Neural crest cell (in vitro differentiated cells): ENCODE measurements at regions not wholly inside any gene's neighbourhood (a gene's known extent, or its start where the extent isn't known, plus 50 kb on each side); places are given as distances from the start of the nearest gene placed in this dataset.

Source experiments
- DNase-seq: peaks from one replicate; pipeline ENCODE4 v3.0.0; 2021; ENCODE audit warnings: low read depth, mixed read lengths, low spot score
- H3K27ac Mint-ChIP-seq: one replicate; pipeline ENCODE4 v1.8.0; 2021; ENCODE audit warnings: mild to moderate bottlenecking, mixed read lengths; ENCODE audit not compliant: unreplicated experiment
- H3K27me3 Mint-ChIP-seq: 2 replicates; pipeline ENCODE4 v1.8.0; 2021; ENCODE audit warnings: low read depth, mild to moderate bottlenecking, mixed read lengths
- H3K36me3 Mint-ChIP-seq: 2 replicates; pipeline ENCODE4 v1.8.0; 2021; ENCODE audit warnings: low read depth, mild to moderate bottlenecking, mixed read lengths
- H3K4me1 Mint-ChIP-seq: 2 replicates; pipeline ENCODE4 v1.8.0; 2021; ENCODE audit warnings: mixed read lengths
- H3K4me3 Mint-ChIP-seq: one replicate; pipeline ENCODE4 v1.8.0; 2021; ENCODE audit warnings: mild to moderate bottlenecking, mixed read lengths
- H3K9me3 Mint-ChIP-seq: 2 replicates; pipeline ENCODE4 v1.8.0; 2021; ENCODE audit warnings: mixed read lengths
- TF ChIP-seq, protein P1 (sequence below): fragments of 200-600 bp; sonication (generic); conservative IDR thresholded peaks from 2 replicates; pipeline ENCODE4 v1.5.0; 2021; ENCODE audit warnings: antibody characterized with exemption, mild to moderate bottlenecking

DNA sequence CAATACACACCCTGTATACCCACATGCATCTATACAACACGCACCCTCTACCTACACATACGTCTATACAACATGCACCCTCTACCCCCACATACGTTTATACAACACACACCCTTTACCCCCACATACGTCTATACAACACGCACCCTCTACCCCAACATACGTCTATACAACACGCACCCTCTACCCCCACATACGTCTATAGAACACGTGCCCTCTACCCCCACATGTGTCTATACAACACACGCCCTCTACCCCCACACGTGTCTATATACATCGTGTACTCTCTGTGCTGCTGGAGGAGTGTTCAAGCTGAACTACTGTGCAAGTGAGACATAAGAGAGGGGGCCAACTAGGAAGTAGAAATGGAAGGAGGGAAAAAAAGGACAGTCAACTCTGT is 621.7 kb upstream of the HS6ST1 start:
- TF ChIP-seq, protein P1, sequence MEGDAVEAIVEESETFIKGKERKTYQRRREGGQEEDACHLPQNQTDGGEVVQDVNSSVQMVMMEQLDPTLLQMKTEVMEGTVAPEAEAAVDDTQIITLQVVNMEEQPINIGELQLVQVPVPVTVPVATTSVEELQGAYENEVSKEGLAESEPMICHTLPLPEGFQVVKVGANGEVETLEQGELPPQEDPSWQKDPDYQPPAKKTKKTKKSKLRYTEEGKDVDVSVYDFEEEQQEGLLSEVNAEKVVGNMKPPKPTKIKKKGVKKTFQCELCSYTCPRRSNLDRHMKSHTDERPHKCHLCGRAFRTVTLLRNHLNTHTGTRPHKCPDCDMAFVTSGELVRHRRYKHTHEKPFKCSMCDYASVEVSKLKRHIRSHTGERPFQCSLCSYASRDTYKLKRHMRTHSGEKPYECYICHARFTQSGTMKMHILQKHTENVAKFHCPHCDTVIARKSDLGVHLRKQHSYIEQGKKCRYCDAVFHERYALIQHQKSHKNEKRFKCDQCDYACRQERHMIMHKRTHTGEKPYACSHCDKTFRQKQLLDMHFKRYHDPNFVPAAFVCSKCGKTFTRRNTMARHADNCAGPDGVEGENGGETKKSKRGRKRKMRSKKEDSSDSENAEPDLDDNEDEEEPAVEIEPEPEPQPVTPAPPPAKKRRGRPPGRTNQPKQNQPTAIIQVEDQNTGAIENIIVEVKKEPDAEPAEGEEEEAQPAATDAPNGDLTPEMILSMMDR, result no peak

GRCh38 chr2:128941751-128942150 is 623.1 kb upstream of the HS6ST1 start:
- TF ChIP-seq, protein P1, result no peak
- Mint-ChIP-seq H3K36me3 (peaks cover 4% of the 10 kb centered on the region), H3K27ac (peak overlapping the region; percentile 35), H3K27me3 (peaks cover 4% of the 10 kb centered on the region), H3K4me3 (no peak overlapping the region), H3K4me1 (no peaks in the 10 kb centered on the region), H3K9me3 (peaks cover 5% of the 10 kb centered on the region)
- no peak for DNase-seq

More for the DNA sequence above, 621.7 kb upstream of the HS6ST1 start:
- no peak overlapping the region for H3K27ac Mint-ChIP-seq
- no peaks in the 10 kb centered on the region for H3K27me3 Mint-ChIP-seq
- DNase-seq, result no peak
- H3K36me3 Mint-ChIP-seq, result no peaks in the 10 kb centered on the region
- H3K4me1 Mint-ChIP-seq, result no peaks in the 10 kb centered on the region
- H3K9me3 Mint-ChIP-seq, result peaks cover 5% of the 10 kb centered on the region
- no peak overlapping the region for H3K4me3 Mint-ChIP-seq

DNA sequence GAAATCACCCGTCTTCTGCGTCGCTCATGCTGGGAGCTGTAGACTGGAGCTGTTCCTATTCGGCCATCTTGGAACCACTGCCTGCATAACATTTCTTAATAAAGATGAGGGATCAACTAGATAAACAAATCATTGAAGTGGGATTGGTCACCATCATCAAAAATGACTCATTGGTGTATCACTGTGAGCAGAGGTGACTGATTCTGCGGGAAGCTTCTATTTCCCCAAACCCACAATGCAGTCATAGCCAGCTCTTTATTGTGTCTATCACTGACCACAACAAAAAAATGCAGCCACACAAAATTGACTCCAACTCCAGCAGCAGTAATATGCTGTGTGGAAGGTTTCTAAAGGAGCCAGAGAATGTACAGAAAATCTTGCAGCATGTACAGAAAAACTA is 630.7 kb upstream of the HS6ST1 start:
- Mint-ChIP-seq H3K27ac (no peak overlapping the region), H3K4me3 (no peak overlapping the region), H3K36me3 (peaks cover 10% of the 10 kb centered on the region), H3K9me3 (peaks cover 3% of the 10 kb centered on the region), H3K27me3 (peaks cover 16% of the 10 kb centered on the region), H3K4me1 (no peaks in the 10 kb centered on the region)
- TF ChIP-seq, protein P1, result no peak
- no peak for DNase-seq

DNA sequence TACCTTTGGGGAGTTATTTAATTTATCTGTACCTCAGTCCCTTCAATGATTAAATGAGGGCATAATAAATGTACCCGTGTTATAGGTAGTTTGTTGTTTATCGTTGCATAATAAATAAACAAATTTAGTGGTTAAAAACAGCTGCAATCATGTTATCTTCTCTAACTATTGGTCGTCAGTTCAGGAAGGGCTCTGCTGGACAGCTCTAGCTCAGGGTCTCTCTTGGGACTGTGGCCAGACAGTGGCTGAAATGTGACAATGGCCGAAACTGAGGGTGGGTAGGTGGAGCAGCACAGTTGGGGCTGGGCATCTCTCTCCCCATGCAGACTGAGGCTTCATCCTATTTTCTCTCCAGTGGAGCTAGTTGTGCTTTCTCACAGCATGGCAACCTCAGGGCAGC is 632.1 kb upstream of the HS6ST1 start:
- DNase-seq, result no peak
- TF ChIP-seq, protein P1, result no peak
- Mint-ChIP-seq H3K27ac (no peak overlapping the region), H3K9me3 (peaks cover 3% of the 10 kb centered on the region), H3K27me3 (peaks cover 18% of the 10 kb centered on the region), H3K4me3 (no peak overlapping the region), H3K4me1 (no peaks in the 10 kb centered on the region), H3K36me3 (peaks cover 10% of the 10 kb centered on the region)

- no peak overlapping the region for H3K27ac Mint-ChIP-seq
- DNase-seq, result no peak
- peaks cover 16% of the 10 kb centered on the region for H3K9me3 Mint-ChIP-seq
- TF ChIP-seq, protein P1, result no peak
- peaks cover 7% of the 10 kb centered on the region for H3K36me3 Mint-ChIP-seq
- no peak overlapping the region for H3K4me3 Mint-ChIP-seq
- peaks cover 4% of the 10 kb centered on the region for H3K27me3 Mint-ChIP-seq
- H3K4me1 Mint-ChIP-seq, result no peaks in the 10 kb centered on the region
Observed at GRCh38 chr2:128958241-128958640, 639.6 kb upstream of the HS6ST1 start.

GRCh38 chr2:128967646-128968045 is 649.0 kb upstream of the HS6ST1 start:
- H3K27me3 Mint-ChIP-seq, result no peaks in the 10 kb centered on the region
- no peak overlapping the region for H3K27ac Mint-ChIP-seq
- H3K4me1 Mint-ChIP-seq, result peaks cover 3% of the 10 kb centered on the region
- H3K36me3 Mint-ChIP-seq, result peaks cover 6% of the 10 kb centered on the region
- DNase-seq, result no peak
- H3K9me3 Mint-ChIP-seq, result peaks cover 10% of the 10 kb centered on the region
- TF ChIP-seq, protein P1, result no peak
- H3K4me3 Mint-ChIP-seq, result no peak overlapping the region
